Adrenal gland (tissue), 9 donors: ENCODE measurements at regions not wholly inside any gene's neighbourhood (a gene's known extent, or its start where the extent isn't known, plus 50 kb on each side); places are given as distances from the start of the nearest gene placed in this dataset.

ENCODE experiments used
- DNase-seq, 7 donors: peaks; one replicate each; pipeline ENCODE4 v3.0.0-alpha.2; 2019 to 2020
- H3K27ac ChIP-seq, 5 donors: fragments of 200-600 bp; sonication (generic) in 4 of 5; 1 replicate in 3 of 5; 2 replicates in 2 of 5; pipeline versions ENCODE4 v1.5.1 to v1.8.0; 2016 to 2020; ENCODE audit warnings: mild to moderate bottlenecking in 1 of 5
- H3K27me3 ChIP-seq: fragments of 200-600 bp; 2 replicates; pipeline ENCODE4 v1.8.0; 2021
- H3K36me3 ChIP-seq, 2 donors: fragments of 200-600 bp; replicated peaks in 1 of 2; 1 replicate in 1 of 2; 2 replicates in 1 of 2; pipeline versions ENCODE4 v1.5.1 to v1.8.0; 2018 to 2022
- H3K4me1 ChIP-seq, 2 donors: fragments of 200-600 bp; replicated peaks in 1 of 2; 1 replicate in 1 of 2; 2 replicates in 1 of 2; pipeline versions ENCODE4 v1.5.1 to v1.8.0; 2018 to 2021
- H3K4me3 ChIP-seq, 4 donors: fragments of 200-600 bp; sonication (generic) in 3 of 4; one replicate each; pipeline ENCODE4 v1.5.1; 2016 to 2018
- H3K9me3 ChIP-seq, 3 donors: fragments of 200-600 bp; sonication (generic) in 1 of 3; replicated peaks in 1 of 3; 1 replicate in 2 of 3; 2 replicates in 1 of 3; pipeline versions ENCODE4 v1.5.1 to v1.8.0; 2016 to 2021
- POLR2A ChIP-seq, 2 donors: fragments of 450-650 bp; IDR thresholded peaks; one replicate each; pipeline ENCODE4 v1.6.1; 2017; ENCODE audit warnings: antibody characterized with exemption in 2 of 2, mild to moderate bottlenecking in 2 of 2, moderate library complexity in 1 of 2
- WGBS, 4 donors: extraction: QIAGEN DNeasy Blood & Tissue Kit in 2 of 4; methylation state at CpG; one replicate each; pipeline versions ENCODE4 v1.1.5 to v1.1.7; 2013 to 2017; 5-methylcytosine and 5-hydroxymethylcytosine counted together
- intact Hi-C, 2 donors: fragments of 100-400 bp; cut with DNase I; formaldehyde crosslinking; loops; one replicate each; pipeline versions ENCODE4 v1.14.1 to v1.15.0; 2022 to 2023
- TF ChIP-seq, protein P1 (sequence below), 6 experiments: fragments of 450-650 bp in 4 of 6; fragments of 200-600 bp in 2 of 6; sonication (generic) in 1 of 6; IDR thresholded peaks; 1 replicate in 5 of 6; 2 replicates in 1 of 6; pipeline versions ENCODE4 v1.5.1 to v1.8.0; 2016 to 2021; ENCODE audit warnings: antibody characterized with exemption in 6 of 6, mild to moderate bottlenecking in 2 of 6, moderate library complexity in 1 of 6
- donor health status: healthy with polysubstance abuse.
- donor health status: Bipolar disorder and iron deficiency.
- donor health status: DM: yes; HTN: yes; CAD: no.
- donor health status: DM: no; HTN: no; CAD: no.
- donor health status: DM: no; HTN: no; CAD: no.

GRCh38 chr3:16818194-16818593 lies 66.6 kb upstream of the PLCL2 start:
- Histone ChIP-seq H3K4me1 (no peaks in the 10 kb centered on the region), H3K36me3 (no peaks in the 10 kb centered on the region), H3K9me3 (no peaks in the 10 kb centered on the region), H3K27ac (no peak overlapping the region), H3K4me3 (no peak overlapping the region), H3K27me3 (no peaks in the 10 kb centered on the region)
- DNase-seq = no peak
- intact Hi-C loops = no loop called here
- 78 to 83% (median 80%) methylated on average over 4 of the region's 4 CpGs for WGBS, 4 donors
- TF ChIP-seq POLR2A (IDR thresholded peaks at IDR 0.05) = no peak
- TF ChIP-seq, protein P1, sequence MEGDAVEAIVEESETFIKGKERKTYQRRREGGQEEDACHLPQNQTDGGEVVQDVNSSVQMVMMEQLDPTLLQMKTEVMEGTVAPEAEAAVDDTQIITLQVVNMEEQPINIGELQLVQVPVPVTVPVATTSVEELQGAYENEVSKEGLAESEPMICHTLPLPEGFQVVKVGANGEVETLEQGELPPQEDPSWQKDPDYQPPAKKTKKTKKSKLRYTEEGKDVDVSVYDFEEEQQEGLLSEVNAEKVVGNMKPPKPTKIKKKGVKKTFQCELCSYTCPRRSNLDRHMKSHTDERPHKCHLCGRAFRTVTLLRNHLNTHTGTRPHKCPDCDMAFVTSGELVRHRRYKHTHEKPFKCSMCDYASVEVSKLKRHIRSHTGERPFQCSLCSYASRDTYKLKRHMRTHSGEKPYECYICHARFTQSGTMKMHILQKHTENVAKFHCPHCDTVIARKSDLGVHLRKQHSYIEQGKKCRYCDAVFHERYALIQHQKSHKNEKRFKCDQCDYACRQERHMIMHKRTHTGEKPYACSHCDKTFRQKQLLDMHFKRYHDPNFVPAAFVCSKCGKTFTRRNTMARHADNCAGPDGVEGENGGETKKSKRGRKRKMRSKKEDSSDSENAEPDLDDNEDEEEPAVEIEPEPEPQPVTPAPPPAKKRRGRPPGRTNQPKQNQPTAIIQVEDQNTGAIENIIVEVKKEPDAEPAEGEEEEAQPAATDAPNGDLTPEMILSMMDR (IDR thresholded peaks at IDR 0.05) = no peak

DNA sequence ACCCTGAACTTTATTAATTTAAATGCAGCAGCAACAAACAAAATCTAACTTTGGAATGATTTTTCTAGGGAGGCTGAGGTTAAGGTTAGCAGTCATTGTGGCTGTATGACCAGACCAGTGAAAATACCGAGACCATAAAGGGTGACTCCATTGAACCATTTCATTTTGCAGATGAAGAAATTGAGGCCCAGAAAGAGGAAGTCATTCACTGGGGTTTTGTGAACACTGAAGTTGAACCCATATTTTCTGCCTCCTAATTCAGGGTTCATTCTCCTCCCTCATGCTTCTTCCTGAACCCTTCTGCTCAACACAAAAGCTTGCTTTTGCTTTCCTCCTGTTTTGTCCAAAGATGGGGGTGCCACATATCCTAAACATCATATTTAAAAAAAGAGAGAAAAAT lies 65.8 kb upstream of the PLCL2 start:
- Histone ChIP-seq H3K27ac (no peak overlapping the region), H3K27me3 (no peaks in the 10 kb centered on the region), H3K9me3 (no peaks in the 10 kb centered on the region), H3K36me3 (no peaks in the 10 kb centered on the region), H3K4me3 (no peak overlapping the region), H3K4me1 (no peaks in the 10 kb centered on the region)
- TF ChIP-seq, protein P1 (IDR thresholded peaks at IDR 0.05) = no peak
- no peak for TF ChIP-seq POLR2A (IDR thresholded peaks at IDR 0.05)
- intact Hi-C loops = no loop called here
- DNase-seq = no peak
- WGBS, 4 donors = 78 to 95% (median 85%) methylated on average over 1 of the region's 1 CpG

GRCh38 chr3:16820485-16820884 lies 64.3 kb upstream of the PLCL2 start:
- Histone ChIP-seq H3K4me3 (no peak overlapping the region), H3K4me1 (no peaks in the 10 kb centered on the region), H3K9me3 (no peaks in the 10 kb centered on the region), H3K27ac (no peak overlapping the region), H3K36me3 (no peaks in the 10 kb centered on the region), H3K27me3 (no peaks in the 10 kb centered on the region)
- intact Hi-C loops = no loop called here
- TF ChIP-seq, protein P1 (IDR thresholded peaks at IDR 0.05) = no peak
- no peak for TF ChIP-seq POLR2A (IDR thresholded peaks at IDR 0.05)
- DNase-seq = no peak

GRCh38 chr3:16821053-16821452 lies 63.7 kb upstream of the PLCL2 start:
- DNase-seq = no peak
- Histone ChIP-seq H3K27ac (no peak overlapping the region), H3K36me3 (no peaks in the 10 kb centered on the region), H3K4me3 (no peak overlapping the region), H3K9me3 (no peaks in the 10 kb centered on the region), H3K27me3 (no peaks in the 10 kb centered on the region), H3K4me1 (no peaks in the 10 kb centered on the region)
- no peak for TF ChIP-seq POLR2A (IDR thresholded peaks at IDR 0.05)
- TF ChIP-seq, protein P1 (IDR thresholded peaks at IDR 0.05) = no peak
- intact Hi-C loops = no loop called here
- 0 to 79% (median 37%) methylated on average over 1 to 4 of the region's 4 CpGs for WGBS, 4 donors
